GM23248 (cell line): ENCODE measurements at regions not wholly inside any gene's neighbourhood (a gene's known extent, or its start where the extent isn't known, plus 50 kb on each side); places are given as distances from the start of the nearest gene placed in this dataset.

Source experiments
- EZH2 ChIP-seq: fragments of 200-600 bp; sonication (generic); IDR thresholded peaks from 2 replicates; pipeline ENCODE4 v1.6.1; 2018; ENCODE audit warnings: antibody characterized with exemption, mild to moderate bottlenecking; ENCODE audit not compliant: insufficient read depth, poor library complexity, severe bottlenecking
- EZH2phosphoT487 ChIP-seq: fragments of 200-600 bp; sonication (generic); IDR thresholded peaks from 2 replicates; pipeline ENCODE4 v1.6.1; 2018; ENCODE audit warnings: antibody characterized with exemption, moderate library complexity, mild to moderate bottlenecking, low read depth; ENCODE audit not compliant: insufficient read depth

GRCh38 chr1:4488018-4488417 is 166.4 kb upstream of the AJAP1 start:
- TF ChIP-seq EZH2 (no peak), EZH2phosphoT487 (no peak)
